ENCODE measurements at regions not wholly inside any gene's neighbourhood (a gene's known extent, or its start where the extent isn't known, plus 50 kb on each side); places are given as distances from the start of the nearest gene placed in this dataset.

- TF ChIP-seq, protein P1, sequence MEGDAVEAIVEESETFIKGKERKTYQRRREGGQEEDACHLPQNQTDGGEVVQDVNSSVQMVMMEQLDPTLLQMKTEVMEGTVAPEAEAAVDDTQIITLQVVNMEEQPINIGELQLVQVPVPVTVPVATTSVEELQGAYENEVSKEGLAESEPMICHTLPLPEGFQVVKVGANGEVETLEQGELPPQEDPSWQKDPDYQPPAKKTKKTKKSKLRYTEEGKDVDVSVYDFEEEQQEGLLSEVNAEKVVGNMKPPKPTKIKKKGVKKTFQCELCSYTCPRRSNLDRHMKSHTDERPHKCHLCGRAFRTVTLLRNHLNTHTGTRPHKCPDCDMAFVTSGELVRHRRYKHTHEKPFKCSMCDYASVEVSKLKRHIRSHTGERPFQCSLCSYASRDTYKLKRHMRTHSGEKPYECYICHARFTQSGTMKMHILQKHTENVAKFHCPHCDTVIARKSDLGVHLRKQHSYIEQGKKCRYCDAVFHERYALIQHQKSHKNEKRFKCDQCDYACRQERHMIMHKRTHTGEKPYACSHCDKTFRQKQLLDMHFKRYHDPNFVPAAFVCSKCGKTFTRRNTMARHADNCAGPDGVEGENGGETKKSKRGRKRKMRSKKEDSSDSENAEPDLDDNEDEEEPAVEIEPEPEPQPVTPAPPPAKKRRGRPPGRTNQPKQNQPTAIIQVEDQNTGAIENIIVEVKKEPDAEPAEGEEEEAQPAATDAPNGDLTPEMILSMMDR (IDR thresholded peaks at IDR 0.05) = no peak
- no peak for TF ChIP-seq POLR2A (IDR thresholded peaks at IDR 0.05)
Observed at GRCh38 chr2:129734343-129735034, 245.0 kb upstream of the RAB6C start.

Data from thyroid gland (tissue), 4 donors.